Neuronal stem cell (in vitro differentiated cells): ENCODE measurements at regions not wholly inside any gene's neighbourhood (a gene's known extent, or its start where the extent isn't known, plus 50 kb on each side); places are given as distances from the start of the nearest gene placed in this dataset.

Experiments used
- DNase-seq: peaks from one replicate; pipeline ENCODE4 v3.0.0-alpha.2; 2013; ENCODE audit warnings: low spot score
- H2AFZ ChIP-seq: one replicate; pipeline ENCODE4 v1.6.1; 2013; ENCODE audit warnings: mild to moderate bottlenecking, low read length, inconsistent platforms
- H2AK5ac ChIP-seq: 2 replicates; pipeline ENCODE4 v1.6.1; 2013; ENCODE audit warnings: low read depth, mild to moderate bottlenecking, inconsistent platforms, low read length, moderate library complexity, mixed read lengths
- H2BK120ac ChIP-seq: 2 replicates; pipeline ENCODE4 v1.6.1; 2013; ENCODE audit warnings: low read depth, mild to moderate bottlenecking, inconsistent platforms, low read length, moderate library complexity, mixed read lengths
- H2BK12ac ChIP-seq: one replicate; pipeline ENCODE4 v1.6.1; 2013; ENCODE audit warnings: low read length, inconsistent platforms
- H2BK15ac ChIP-seq: 2 replicates; pipeline ENCODE4 v1.6.1; 2013; ENCODE audit warnings: mild to moderate bottlenecking, low read length, inconsistent platforms, mixed read lengths
- H2BK5ac ChIP-seq: one replicate; pipeline ENCODE4 v1.6.1; 2013; ENCODE audit warnings: inconsistent platforms, mild to moderate bottlenecking, low read length, moderate library complexity
- H3K14ac ChIP-seq: one replicate; pipeline ENCODE4 v1.6.1; 2013; ENCODE audit warnings: low read length, inconsistent platforms
- H3K18ac ChIP-seq: 2 replicates; pipeline ENCODE4 v1.6.1; 2013; ENCODE audit warnings: low read length, inconsistent platforms
- H3K23ac ChIP-seq: 2 replicates; pipeline ENCODE4 v1.6.1; 2013; ENCODE audit warnings: low read depth, mild to moderate bottlenecking, mixed read lengths, low read length, inconsistent platforms; ENCODE audit not compliant: poor library complexity
- H3K27ac ChIP-seq: replicated peaks from 3 replicates; pipeline ENCODE4 v1.5.1; 2013; ENCODE audit warnings: low read length, inconsistent platforms
- H3K27me3 ChIP-seq, 3 experiments: 2 replicates each; pipeline ENCODE4 v1.6.1; 2013; ENCODE audit warnings: low read length in 3 of 3, mild to moderate bottlenecking in 2 of 3, inconsistent platforms in 1 of 3, low read depth in 1 of 3, mixed read lengths in 1 of 3, moderate library complexity in 1 of 3; ENCODE audit not compliant: control insufficient read depth in 3 of 3, insufficient read depth in 3 of 3
- H3K36me3 ChIP-seq, 2 donors: replicated peaks in 1 of 2; 2 replicates each; pipeline ENCODE4 v1.6.1; 2013; ENCODE audit warnings: low read length in 2 of 2; ENCODE audit not compliant: control insufficient read depth in 2 of 2, insufficient read depth in 2 of 2
- H3K4ac ChIP-seq: 2 replicates; pipeline ENCODE4 v1.6.1; 2013; ENCODE audit warnings: inconsistent platforms, mild to moderate bottlenecking, low read length, moderate library complexity
- H3K4me1 ChIP-seq, 2 donors: 1 replicate in 1 of 2; 2 replicates in 1 of 2; pipeline ENCODE4 v1.6.1; 2013; ENCODE audit warnings: low read length in 2 of 2, low read depth in 1 of 2; ENCODE audit not compliant: control insufficient read depth in 2 of 2, insufficient read depth in 1 of 2
- H3K4me2 ChIP-seq: one replicate; pipeline ENCODE4 v1.6.1; 2013; ENCODE audit warnings: mild to moderate bottlenecking, low read length, inconsistent platforms; ENCODE audit not compliant: insufficient read depth, poor library complexity, severe bottlenecking
- H3K4me3 ChIP-seq, 2 donors: 2 replicates each; pipeline ENCODE4 v1.5.1; 2013; ENCODE audit warnings: low read length in 2 of 2, mild to moderate bottlenecking in 2 of 2, inconsistent platforms in 1 of 2, moderate library complexity in 1 of 2
- H3K79me1 ChIP-seq: one replicate; pipeline ENCODE4 v1.6.1; 2013; ENCODE audit warnings: low read depth, mild to moderate bottlenecking, inconsistent platforms, low read length, moderate library complexity
- H3K9ac ChIP-seq: one replicate; pipeline ENCODE4 v1.6.1; 2013; ENCODE audit warnings: mild to moderate bottlenecking, low read depth, low read length, inconsistent platforms; ENCODE audit not compliant: poor library complexity
- H3K9me3 ChIP-seq, 2 donors: replicated peaks in 1 of 2; 2 replicates each; pipeline versions ENCODE3 to v1.6.1; 2013; ENCODE audit warnings: low read length in 2 of 2, mild to moderate bottlenecking in 2 of 2, inconsistent platforms in 1 of 2, low read depth in 1 of 2, mixed read lengths in 1 of 2, moderate library complexity in 1 of 2; ENCODE audit not compliant: control insufficient read depth in 2 of 2, insufficient read depth in 1 of 2
- H4K8ac ChIP-seq: one replicate; pipeline ENCODE4 v1.6.1; 2013; ENCODE audit warnings: low read depth, mild to moderate bottlenecking, inconsistent platforms, low read length, moderate library complexity
- H4K91ac ChIP-seq: one replicate; pipeline ENCODE4 v1.6.1; 2013; ENCODE audit warnings: low read length, low read depth, mild to moderate bottlenecking, inconsistent platforms; ENCODE audit not compliant: poor library complexity
- WGBS, 2 donors: extraction: QIAGEN DNeasy Blood & Tissue Kit; methylation state at CpG; one replicate each; pipeline ENCODE4 v1.1.7; 2013; ENCODE audit warnings: missing lambda C conversion rate in 2 of 2, mixed read lengths in 1 of 2; ENCODE audit not compliant: insufficient read length in 2 of 2, insufficient replicate concordance in 1 of 2; ENCODE audit errors: extremely low coverage in 2 of 2; 5-methylcytosine and 5-hydroxymethylcytosine counted together

- H3K27me3 ChIP-seq, result peaks cover 0 to 7% (median 2%) of the 10 kb centered on the region in 3 experiments
Observed at GRCh38 chr3:140763532-140763931, 85.7 kb downstream of the TRIM42 start.

GRCh38 chr3:140765246-140765645, 87.4 kb downstream of the TRIM42 start:
- no peak overlapping the region for H3K27ac ChIP-seq

More at GRCh38 chr3:140763532-140763931, 85.7 kb downstream of the TRIM42 start:
- Histone ChIP-seq H2AK5ac (no peak overlapping the region), H3K9ac (no peak overlapping the region), H3K14ac (no peak overlapping the region), H2BK120ac (no peak overlapping the region), H3K4me1 (peaks cover 0 to 2% of the 10 kb centered on the region in 2 donors), H3K36me3 (no peaks in the 10 kb centered on the region), H3K9me3 (no peaks in the 10 kb centered on the region), H2AFZ (no peak overlapping the region), H2BK12ac (no peak overlapping the region), H3K4me3 (no peak overlapping the region), H3K79me1 (no peaks in the 10 kb centered on the region), H3K23ac (no peak overlapping the region), H3K4ac (no peak overlapping the region), H4K8ac (no peak overlapping the region), H3K18ac (no peak overlapping the region), H3K27ac (no peak overlapping the region), H4K91ac (no peak overlapping the region), H2BK15ac (no peak overlapping the region), H2BK5ac (no peak overlapping the region), H3K4me2 (no peak overlapping the region)
- WGBS, 2 donors, result no CpG with 5 or more reads among the region's 1 CpG
- no peak for DNase-seq

GRCh38 chr3:140766465-140766864, 88.6 kb downstream of the TRIM42 start:
- Histone ChIP-seq H3K4me1 (no peaks in the 10 kb centered on the region), H3K4ac (no peak overlapping the region), H3K9me3 (no peaks in the 10 kb centered on the region), H3K27ac (no peak overlapping the region), H2BK15ac (no peak overlapping the region), H3K14ac (no peak overlapping the region), H3K18ac (no peak overlapping the region), H3K9ac (no peak overlapping the region), H3K27me3 (no peaks in the 10 kb centered on the region), H4K8ac (no peak overlapping the region), H3K79me1 (no peaks in the 10 kb centered on the region), H3K36me3 (no peaks in the 10 kb centered on the region), H2BK5ac (no peak overlapping the region), H4K91ac (no peak overlapping the region), H2AFZ (no peak overlapping the region), H2AK5ac (no peak overlapping the region), H3K23ac (no peak overlapping the region), H2BK120ac (no peak overlapping the region), H3K4me3 (no peak overlapping the region), H2BK12ac (no peak overlapping the region), H3K4me2 (no peak overlapping the region)
- no peak for DNase-seq
- no CpG with 5 or more reads among the region's 3 CpGs for WGBS, 2 donors

More at GRCh38 chr3:140765246-140765645, 87.4 kb downstream of the TRIM42 start:
- Histone ChIP-seq H3K36me3 (no peaks in the 10 kb centered on the region), H3K23ac (no peak overlapping the region), H2BK120ac (no peak overlapping the region), H2BK15ac (no peak overlapping the region), H3K4me1 (peaks cover 0 to 2% of the 10 kb centered on the region in 2 donors), H2BK5ac (no peak overlapping the region), H3K14ac (no peak overlapping the region), H2AFZ (no peak overlapping the region), H3K27me3 (peaks cover 0 to 2% (median 0%) of the 10 kb centered on the region in 3 experiments), H3K4ac (no peak overlapping the region), H3K4me3 (no peak overlapping the region), H2BK12ac (no peak overlapping the region), H3K9me3 (no peaks in the 10 kb centered on the region), H3K4me2 (no peak overlapping the region), H3K79me1 (no peaks in the 10 kb centered on the region), H3K18ac (no peak overlapping the region), H2AK5ac (no peak overlapping the region), H4K91ac (no peak overlapping the region), H3K9ac (no peak overlapping the region), H4K8ac (no peak overlapping the region)
- WGBS, 2 donors, result no CpG with 5 or more reads among the region's 2 CpGs
- no peak for DNase-seq

GRCh38 chr3:140767566-140767965, 89.7 kb downstream of the TRIM42 start:
- no peaks in the 10 kb centered on the region for H3K4me1 ChIP-seq
- no peak overlapping the region for H4K91ac ChIP-seq
- H2AK5ac ChIP-seq, result no peak overlapping the region
- H3K36me3 ChIP-seq, result no peaks in the 10 kb centered on the region
- no peak overlapping the region for H3K27ac ChIP-seq
- no peak overlapping the region for H4K8ac ChIP-seq
- H3K9me3 ChIP-seq, result no peaks in the 10 kb centered on the region
- no peak overlapping the region for H2BK15ac ChIP-seq
- no peak overlapping the region for H3K23ac ChIP-seq
- H2AFZ ChIP-seq, result no peak overlapping the region
- no peak overlapping the region for H3K9ac ChIP-seq
- no peak overlapping the region for H3K4ac ChIP-seq
- H3K18ac ChIP-seq, result no peak overlapping the region
- no peak overlapping the region for H3K14ac ChIP-seq
- no peak overlapping the region for H3K4me2 ChIP-seq
- no peaks in the 10 kb centered on the region for H3K79me1 ChIP-seq
- WGBS, 2 donors, result no CpG with 5 or more reads among the region's 1 CpG
- no peak overlapping the region for H2BK12ac ChIP-seq
- no peak overlapping the region for H2BK120ac ChIP-seq
- DNase-seq, result no peak
- no peaks in the 10 kb centered on the region for H3K27me3 ChIP-seq
- no peak overlapping the region for H3K4me3 ChIP-seq
- H2BK5ac ChIP-seq, result no peak overlapping the region
